Hypothalamus (tissue), 51 donors: ENCODE measurements at regions not wholly inside any gene's neighbourhood (a gene's known extent, or its start where the extent isn't known, plus 50 kb on each side); places are given as distances from the start of the nearest gene placed in this dataset.

Experiments used
- DNase-seq, 51 donors: peaks; one replicate each; lab custom pipeline; 2025; lab: John Stamatoyannopoulos, UW

GRCh38 chr5:4540375-4541173 is 599.6 kb upstream of the ADAMTS16 start:
- DNase-seq, result no peak

GRCh38 chr5:4541334-4541733 is 598.8 kb upstream of the ADAMTS16 start:
- DNase-seq, result no peak

- no peak for DNase-seq
Measured at GRCh38 chr5:4542145-4542778, 597.9 kb upstream of the ADAMTS16 start.

DNA sequence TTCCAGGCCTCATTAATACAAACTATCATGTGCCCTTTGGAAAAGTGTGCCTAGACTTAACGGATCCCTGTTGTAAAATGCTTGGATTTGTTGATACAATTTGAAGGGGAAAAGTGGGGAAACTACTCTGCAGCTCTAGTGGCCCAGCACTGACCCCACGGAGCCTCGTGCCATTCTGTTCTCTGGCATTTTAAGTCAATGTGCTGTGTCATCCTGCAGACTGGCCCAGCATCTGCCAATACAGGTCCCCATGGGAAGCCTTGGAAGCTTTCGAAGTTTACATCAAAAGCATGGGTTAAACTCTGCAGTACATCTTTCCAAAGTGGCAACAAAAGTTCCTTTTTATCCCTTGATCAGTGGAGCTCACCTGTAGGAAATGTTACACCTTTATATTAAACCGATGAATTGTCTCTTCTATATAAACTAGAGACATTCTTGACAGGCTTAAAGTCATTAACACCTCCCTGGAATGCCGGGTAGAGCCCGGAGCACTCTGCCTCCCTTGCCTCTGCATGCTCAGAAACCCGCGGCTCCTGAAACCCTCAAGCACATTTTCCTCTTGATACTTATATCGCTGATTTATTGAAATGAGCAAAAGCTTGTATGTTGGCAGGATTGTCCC is 596.0 kb upstream of the ADAMTS16 start:
- DNase-seq, result no peak

DNA sequence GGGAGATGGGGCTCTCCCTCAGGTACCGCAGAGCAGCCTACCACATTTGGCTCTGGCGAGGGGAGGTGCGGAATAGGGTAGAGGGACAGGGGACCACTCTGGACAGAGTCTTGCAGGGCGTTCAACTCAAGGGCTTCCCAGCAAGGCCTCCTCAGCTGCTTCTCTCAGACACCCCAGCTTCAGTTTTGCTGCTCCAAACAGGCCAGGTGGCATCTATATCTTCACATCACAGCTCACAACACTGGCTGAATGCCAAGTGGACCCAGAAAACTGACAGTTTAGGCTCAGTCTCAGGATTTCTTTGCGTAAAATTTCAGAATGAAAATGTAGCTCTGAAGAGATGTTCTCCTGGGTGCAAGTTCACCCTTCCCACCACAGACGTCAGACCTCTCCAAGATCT is 592.6 kb upstream of the ADAMTS16 start:
- DNase-seq, result no peak

- DNase-seq, result no peak
Measured at GRCh38 chr5:4548341-4548740, 591.8 kb upstream of the ADAMTS16 start.

DNA sequence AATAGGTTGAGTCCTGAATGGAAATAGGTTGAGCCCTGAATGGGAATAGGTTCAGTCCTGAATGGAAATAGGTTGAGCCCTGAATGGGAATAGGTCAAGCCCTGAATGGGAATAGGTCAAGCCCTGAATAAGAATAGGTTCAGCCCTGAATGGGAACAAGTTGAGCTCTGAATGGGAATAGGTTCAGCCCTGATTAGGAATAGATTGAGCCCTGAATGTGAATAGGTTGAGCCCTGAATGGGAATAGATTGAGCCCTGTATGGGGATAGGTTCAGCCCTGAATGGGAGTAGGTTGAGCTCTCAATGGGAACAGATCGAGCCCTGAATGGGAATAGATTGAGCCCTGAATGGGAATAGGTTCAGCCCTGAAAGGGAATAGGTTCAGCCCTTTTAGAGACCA is 590.8 kb upstream of the ADAMTS16 start:
- DNase-seq, result no peak

DNA sequence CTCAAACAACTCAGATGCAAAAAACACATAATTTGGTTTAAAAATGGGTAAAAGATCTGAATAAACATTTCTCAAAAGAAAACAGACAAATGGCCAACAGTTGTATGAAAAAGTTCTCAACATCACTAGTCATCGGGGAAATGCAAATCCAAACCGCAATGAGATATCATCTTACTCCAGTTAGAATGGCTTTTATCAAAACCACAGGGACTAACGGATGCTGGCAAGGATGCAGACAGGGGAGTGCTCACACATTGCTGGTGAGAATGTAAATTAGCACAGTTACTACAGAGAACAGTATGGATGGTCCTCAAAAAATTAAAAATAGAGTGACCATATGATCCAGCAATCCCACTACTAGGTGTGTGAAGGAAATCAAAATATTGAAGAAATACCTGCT is 589.1 kb upstream of the ADAMTS16 start:
- DNase-seq, result no peak

DNA sequence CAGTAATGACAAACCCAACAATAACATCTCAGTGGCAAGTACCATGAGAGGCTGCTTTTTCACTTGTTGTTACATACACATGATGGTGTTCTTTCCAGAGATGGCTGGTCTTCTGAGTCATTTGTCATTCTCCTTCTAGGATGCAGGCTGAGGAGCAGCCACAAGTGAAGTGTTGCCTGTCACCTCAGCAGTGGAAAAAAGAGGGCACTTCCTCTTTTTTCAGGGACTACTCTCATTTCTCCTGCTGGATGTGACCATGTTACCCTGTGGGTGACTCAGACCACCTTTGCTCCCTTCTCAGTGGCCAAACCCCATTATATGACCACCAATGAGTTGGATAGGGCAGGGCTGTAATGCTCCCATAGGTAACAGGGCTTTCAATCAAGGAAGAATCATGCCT is 587.0 kb upstream of the ADAMTS16 start:
- no peak for DNase-seq

DNA sequence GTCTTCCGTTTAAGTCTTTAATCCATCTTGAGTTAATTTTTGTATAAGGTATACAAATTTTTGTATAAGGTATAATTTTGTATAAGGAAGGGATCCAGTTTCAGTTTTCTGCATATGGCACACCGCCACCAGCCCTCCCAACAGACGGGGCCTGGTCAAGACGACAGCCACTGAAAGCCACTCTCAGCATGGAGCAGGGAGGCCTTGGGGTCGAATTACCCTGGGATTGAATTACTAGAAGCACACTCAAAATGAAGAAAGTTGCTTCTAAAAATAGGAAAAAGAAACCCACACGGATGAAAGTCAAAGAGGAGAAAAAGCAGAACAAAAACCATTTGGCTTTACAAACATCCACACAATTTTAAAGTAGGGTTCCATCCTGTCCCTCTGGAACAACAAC is 586.2 kb upstream of the ADAMTS16 start:
- DNase-seq, result no peak

DNA sequence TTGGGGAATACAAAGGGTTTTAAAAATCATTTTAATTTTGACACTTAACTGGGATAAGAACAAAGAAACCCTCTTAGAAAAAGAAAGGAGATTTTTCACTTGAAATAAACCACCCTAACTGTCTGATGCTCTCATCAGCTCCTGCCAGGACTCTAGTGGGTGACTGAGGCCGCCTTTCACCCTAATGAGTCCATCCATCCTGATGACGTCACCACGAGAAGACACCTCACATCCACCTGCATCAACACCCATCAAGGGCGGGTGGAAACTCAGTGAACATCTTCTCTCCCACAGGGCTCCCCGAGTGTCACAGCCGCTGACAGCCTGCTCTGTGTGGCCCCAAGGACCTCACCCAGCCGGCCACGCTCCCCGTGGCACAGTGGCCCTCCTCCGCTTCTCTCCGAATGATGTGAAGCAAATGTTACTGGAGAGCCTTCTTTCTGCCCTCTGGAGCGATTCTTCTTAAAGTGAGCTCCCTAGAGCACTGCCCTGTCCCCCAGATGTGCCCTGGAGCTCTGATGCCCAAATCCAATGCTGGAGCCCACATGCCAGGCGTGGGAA is 584.3 kb upstream of the ADAMTS16 start:
- no peak for DNase-seq

GRCh38 chr5:4561403-4561802 is 578.7 kb upstream of the ADAMTS16 start:
- no peak for DNase-seq

GRCh38 chr5:4563400-4563799 is 576.7 kb upstream of the ADAMTS16 start:
- no peak for DNase-seq

DNA sequence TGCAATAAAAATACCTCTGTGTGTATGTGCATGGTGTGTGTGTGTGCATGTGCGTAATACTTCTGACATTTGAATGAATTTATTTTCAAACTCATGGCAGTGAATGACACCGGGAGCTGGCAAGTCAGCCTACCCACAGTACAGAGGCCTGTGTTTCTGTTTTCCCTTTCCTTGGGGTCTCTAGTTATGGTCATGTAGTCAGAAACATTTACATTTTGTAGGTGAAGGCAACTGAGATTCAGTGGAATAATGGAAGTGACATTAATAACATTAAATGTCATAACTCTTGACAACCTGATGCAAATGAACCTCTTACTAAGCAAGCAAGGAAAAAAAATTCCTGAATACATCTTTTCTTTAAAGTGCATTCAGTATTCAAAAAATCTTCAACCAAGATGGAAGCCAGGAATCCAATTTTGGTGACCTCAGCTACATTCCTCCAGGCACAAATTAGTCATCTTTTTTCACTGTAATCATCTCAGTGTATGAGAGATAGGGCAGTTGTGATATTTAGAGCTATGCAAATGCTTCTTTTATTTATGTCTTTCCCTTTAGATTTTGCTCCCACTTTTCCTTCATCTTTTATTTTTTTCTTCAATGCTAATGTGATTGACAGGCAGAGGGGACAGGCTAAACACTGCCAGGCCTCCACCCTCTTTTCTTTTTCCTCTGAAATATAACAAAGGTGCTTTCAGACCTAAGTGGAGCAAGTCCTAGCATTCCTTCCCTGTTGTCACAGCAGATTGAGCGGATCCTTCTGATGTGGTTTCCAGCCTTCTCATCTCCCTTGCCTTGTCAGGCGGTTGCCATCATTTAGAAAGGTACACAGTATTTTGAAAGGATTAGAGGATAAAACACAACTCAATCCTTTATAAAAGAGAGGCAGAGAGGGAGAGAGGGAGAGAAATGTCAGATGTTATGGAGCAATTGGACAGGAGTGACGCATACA is 569.8 kb upstream of the ADAMTS16 start:
- DNase-seq, result no peak

GRCh38 chr5:4571248-4571948 is 568.7 kb upstream of the ADAMTS16 start:
- no peak for DNase-seq

- no peak for DNase-seq
Measured at GRCh38 chr5:4572311-4573100, 567.6 kb upstream of the ADAMTS16 start.

DNA sequence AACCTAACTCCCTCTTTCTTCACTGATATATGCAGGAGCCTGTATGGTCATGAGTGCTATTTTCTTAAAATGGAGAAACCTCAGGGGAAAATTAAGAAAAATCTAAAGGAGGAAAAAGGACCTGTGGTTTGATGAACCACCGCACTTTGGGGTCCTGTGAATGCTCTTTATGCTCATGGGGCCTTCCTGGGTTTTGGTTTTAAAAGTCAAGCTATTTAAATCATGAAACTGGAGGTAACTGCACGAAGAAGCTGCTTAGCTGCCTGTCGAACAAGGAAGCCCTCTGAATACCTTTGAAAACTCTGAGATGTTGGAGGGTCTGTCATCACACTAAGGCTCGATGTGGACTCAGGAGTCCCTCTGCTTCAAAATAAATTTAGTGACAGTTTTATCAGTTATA is 564.5 kb upstream of the ADAMTS16 start:
- no peak for DNase-seq

DNA sequence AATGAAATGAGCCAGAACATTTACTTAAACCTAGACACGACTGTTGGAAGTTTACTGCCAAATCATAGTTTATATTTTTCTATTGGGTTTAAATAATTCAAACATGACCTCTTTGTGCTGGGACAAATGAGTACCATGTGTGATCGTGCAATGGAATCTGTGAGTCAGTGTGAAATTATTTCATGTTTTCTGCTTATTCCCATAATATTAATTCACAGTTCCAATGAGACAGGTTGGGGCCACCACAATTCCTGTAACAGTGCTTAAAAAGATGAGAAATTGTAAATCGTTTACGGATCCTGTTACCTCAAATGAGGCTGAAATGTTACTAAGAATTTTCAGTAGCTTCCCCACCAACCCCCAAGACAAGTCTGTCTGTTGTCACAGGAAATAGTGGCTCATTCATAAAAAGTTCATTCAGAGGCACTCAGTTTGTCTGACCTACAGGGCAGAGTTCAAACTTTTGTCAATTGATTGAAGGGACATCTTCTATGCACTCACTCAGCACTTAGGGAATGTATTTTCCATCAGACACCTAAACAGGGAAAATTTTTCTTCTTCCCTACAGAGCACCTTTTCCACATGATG is 563.9 kb upstream of the ADAMTS16 start:
- no peak for DNase-seq

GRCh38 chr5:4576908-4577307 is 563.2 kb upstream of the ADAMTS16 start:
- no peak for DNase-seq
